Right lobe of liver (tissue), 6 donors: ENCODE measurements at regions not wholly inside any gene's neighbourhood (a gene's known extent, or its start where the extent isn't known, plus 50 kb on each side); places are given as distances from the start of the nearest gene placed in this dataset.

Experiments used
- ATAC-seq, 4 donors: fragments of 200-7000 bp; cut with Tn5 transposase; one replicate each; pipeline ENCODE4 v1.9.1; 2020; ENCODE audit warnings: mild to moderate bottlenecking in 4 of 4, moderate library complexity in 4 of 4
- DNase-seq, 3 donors: peaks; one replicate each; pipeline ENCODE4 v3.0.0-alpha.2; 2020
- H3K27ac ChIP-seq, 3 donors: fragments of 200-600 bp; one replicate each; pipeline ENCODE4 v1.8.0; 2022
- H3K27me3 ChIP-seq, 2 donors: fragments of 200-600 bp; one replicate each; pipeline ENCODE4 v1.8.0; 2022
- H3K36me3 ChIP-seq, 4 donors: fragments of 200-600 bp; sonication (generic) in 1 of 4; one replicate each; pipeline versions ENCODE4 v1.5.1 to v1.8.0; 2017 to 2022; ENCODE audit warnings: control low read depth in 1 of 4
- H3K4me1 ChIP-seq, 4 donors: fragments of 200-600 bp; sonication (generic) in 1 of 4; one replicate each; pipeline versions ENCODE4 v1.5.1 to v1.8.0; 2017 to 2022; ENCODE audit warnings: control low read depth in 1 of 4
- H3K4me3 ChIP-seq, 3 donors: fragments of 200-600 bp; one replicate each; pipeline ENCODE4 v1.8.0; 2022
- H3K9me3 ChIP-seq, 4 donors: fragments of 200-600 bp; sonication (generic) in 1 of 4; one replicate each; pipeline versions ENCODE4 v1.5.1 to v1.8.0; 2017 to 2022; ENCODE audit warnings: control low read depth in 1 of 4
- POLR2A ChIP-seq: fragments of 450-650 bp; IDR thresholded peaks from one replicate; pipeline ENCODE4 v1.6.1; 2017; ENCODE audit warnings: antibody characterized with exemption, mild to moderate bottlenecking
- WGBS: methylation state at CpG from one replicate; pipeline ENCODE4 v1.1.6; 2018; ENCODE audit warnings: low coverage, low lambda C conversion rate; ENCODE audit not compliant: insufficient coverage; ENCODE audit errors: missing lambda C conversion rate; 5-methylcytosine and 5-hydroxymethylcytosine counted together
- intact Hi-C, 2 donors: fragments of 100-400 bp; cut with DNase I; formaldehyde crosslinking; loops; one replicate each; pipeline versions ENCODE4 v1.11.2 to v1.14.1; 2022
- TF ChIP-seq, protein P1 (sequence below), 4 donors: fragments of 200-600 bp in 3 of 4; fragments of 450-650 bp in 1 of 4; IDR thresholded peaks; one replicate each; pipeline versions ENCODE4 v1.5.1 to v1.8.0; 2016 to 2022; ENCODE audit warnings: antibody characterized with exemption in 4 of 4, mild to moderate bottlenecking in 2 of 4
- donor health status: DM: no; HTN: yes; CAD: no.
- donor health status: DM: no; HTN: no; CAD: no.
- donor health status: DM: no; HTN: no; CAD: no.
- donor health status: DM: no; HTN: yes; CAD: no.
- donor health status: DM: no; HTN: yes; CAD: no.

DNA sequence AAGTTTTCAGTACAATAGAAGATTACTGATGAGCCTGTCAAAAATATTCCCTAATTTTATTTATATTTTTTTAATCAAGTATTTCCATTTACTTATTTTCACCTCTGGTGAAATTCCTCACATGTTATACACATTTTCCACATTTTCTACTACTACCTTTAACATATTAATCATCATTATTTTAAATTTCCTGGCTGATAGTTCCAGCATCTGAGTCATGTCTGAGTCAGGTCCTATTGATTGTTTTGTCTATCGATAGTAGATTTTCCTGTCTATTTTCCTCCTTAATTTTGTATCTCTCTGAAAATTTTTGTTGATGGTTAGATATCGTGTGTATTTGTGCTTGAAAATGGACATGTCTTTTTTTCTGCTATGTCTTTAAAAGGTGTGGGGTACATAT is 211.8 kb upstream of the DSEL start:
- DNase-seq (no peak), ATAC-seq (no peak)
- no peaks in the 10 kb centered on the region for H3K36me3 ChIP-seq
- H3K4me3 ChIP-seq = no peak overlapping the region
- H3K27me3 ChIP-seq = no peaks in the 10 kb centered on the region
- intact Hi-C loops = no loop called here
- H3K9me3 ChIP-seq = no peaks in the 10 kb centered on the region
- no peak overlapping the region for H3K27ac ChIP-seq
- WGBS = 73% methylated on average over 2 of the region's 2 CpGs
- no peaks in the 10 kb centered on the region for H3K4me1 ChIP-seq
- TF ChIP-seq POLR2A = no peak
- TF ChIP-seq, protein P1, sequence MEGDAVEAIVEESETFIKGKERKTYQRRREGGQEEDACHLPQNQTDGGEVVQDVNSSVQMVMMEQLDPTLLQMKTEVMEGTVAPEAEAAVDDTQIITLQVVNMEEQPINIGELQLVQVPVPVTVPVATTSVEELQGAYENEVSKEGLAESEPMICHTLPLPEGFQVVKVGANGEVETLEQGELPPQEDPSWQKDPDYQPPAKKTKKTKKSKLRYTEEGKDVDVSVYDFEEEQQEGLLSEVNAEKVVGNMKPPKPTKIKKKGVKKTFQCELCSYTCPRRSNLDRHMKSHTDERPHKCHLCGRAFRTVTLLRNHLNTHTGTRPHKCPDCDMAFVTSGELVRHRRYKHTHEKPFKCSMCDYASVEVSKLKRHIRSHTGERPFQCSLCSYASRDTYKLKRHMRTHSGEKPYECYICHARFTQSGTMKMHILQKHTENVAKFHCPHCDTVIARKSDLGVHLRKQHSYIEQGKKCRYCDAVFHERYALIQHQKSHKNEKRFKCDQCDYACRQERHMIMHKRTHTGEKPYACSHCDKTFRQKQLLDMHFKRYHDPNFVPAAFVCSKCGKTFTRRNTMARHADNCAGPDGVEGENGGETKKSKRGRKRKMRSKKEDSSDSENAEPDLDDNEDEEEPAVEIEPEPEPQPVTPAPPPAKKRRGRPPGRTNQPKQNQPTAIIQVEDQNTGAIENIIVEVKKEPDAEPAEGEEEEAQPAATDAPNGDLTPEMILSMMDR (IDR thresholded peaks at IDR 0.05) = no peak

DNA sequence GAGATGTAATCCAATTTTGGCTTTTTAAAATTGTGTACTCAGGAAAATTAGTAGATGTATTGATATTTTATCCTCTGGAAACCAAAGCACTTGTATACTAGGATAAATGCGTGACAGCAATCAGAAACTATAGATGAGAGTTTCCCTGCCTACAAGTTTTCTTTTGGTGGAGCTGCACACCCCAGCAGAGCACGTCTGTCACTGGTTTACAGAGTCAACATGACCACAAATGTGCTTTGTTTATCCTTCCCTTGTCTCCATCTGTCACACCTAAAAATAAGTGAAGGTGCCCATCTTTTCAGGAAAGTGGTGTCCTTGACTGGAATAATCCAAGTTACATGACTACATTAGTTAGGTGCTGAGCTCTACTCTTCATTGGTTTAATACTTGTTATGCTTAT is 210.4 kb upstream of the DSEL start:
- Histone ChIP-seq H3K4me1 (no peaks in the 10 kb centered on the region), H3K27me3 (no peaks in the 10 kb centered on the region), H3K27ac (no peak overlapping the region), H3K4me3 (no peak overlapping the region), H3K36me3 (no peaks in the 10 kb centered on the region), H3K9me3 (no peaks in the 10 kb centered on the region)
- DNase-seq (no peak), ATAC-seq (no peak)
- 11% methylated on average over 2 of the region's 2 CpGs for WGBS
- intact Hi-C loops = no loop called here
- TF ChIP-seq POLR2A = no peak
- TF ChIP-seq, protein P1 (IDR thresholded peaks at IDR 0.05) = no peak

DNA sequence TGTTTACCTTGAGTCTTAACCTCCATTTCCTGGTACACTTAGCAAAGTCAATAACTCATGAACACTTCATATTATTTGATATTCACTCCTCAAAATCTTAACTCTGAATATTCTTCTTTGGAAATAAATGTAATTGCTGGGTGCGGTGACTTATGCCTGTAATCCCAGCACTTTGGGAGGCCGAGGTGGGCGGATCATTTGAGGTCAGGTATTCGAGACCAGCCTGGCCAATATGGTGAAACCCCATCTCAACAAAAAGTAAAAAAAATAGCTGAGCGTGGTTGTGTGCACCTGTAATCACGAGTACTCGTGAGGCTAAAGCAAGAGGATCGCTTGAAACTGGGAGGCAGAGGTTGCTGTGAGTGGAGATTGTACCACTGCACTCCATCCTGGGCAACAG is 201.3 kb upstream of the DSEL start:
- Histone ChIP-seq H3K27me3 (no peaks in the 10 kb centered on the region), H3K9me3 (no peaks in the 10 kb centered on the region), H3K4me1 (no peaks in the 10 kb centered on the region), H3K27ac (no peak overlapping the region), H3K36me3 (no peaks in the 10 kb centered on the region), H3K4me3 (no peak overlapping the region)
- TF ChIP-seq, protein P1 (IDR thresholded peaks at IDR 0.05) = no peak
- TF ChIP-seq POLR2A = no peak
- ATAC-seq (no peak), DNase-seq (no peak)
- intact Hi-C loops = no loop called here
- 64% methylated on average over 8 of the region's 8 CpGs for WGBS

DNA sequence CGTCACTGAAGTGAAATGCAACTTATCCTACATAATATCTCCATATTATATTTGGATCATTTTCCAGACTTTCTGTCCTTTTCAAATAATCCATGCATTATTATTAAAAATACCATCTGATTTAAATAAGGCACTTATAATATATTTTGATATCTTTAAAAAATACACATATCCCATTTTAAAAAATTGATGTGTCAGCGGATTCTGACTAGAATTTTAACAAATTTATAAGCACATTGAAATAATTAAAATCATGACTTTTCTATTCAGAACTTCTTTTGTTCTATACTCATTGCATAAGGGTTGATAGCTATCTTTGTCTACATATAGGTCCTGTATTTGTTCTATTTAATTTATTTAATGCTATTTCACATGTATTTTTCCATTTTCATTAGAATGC is 199.0 kb upstream of the DSEL start:
- intact Hi-C loops = no loop called here

More for the DNA sequence above, 199.0 kb upstream of the DSEL start:
- TF ChIP-seq, protein P1 (IDR thresholded peaks at IDR 0.05) = no peak
- no peak for TF ChIP-seq POLR2A
- Histone ChIP-seq H3K4me3 (no peak overlapping the region), H3K9me3 (no peaks in the 10 kb centered on the region), H3K4me1 (no peaks in the 10 kb centered on the region), H3K27ac (no peak overlapping the region), H3K27me3 (no peaks in the 10 kb centered on the region), H3K36me3 (no peaks in the 10 kb centered on the region)
- WGBS = 19% methylated on average over 2 of the region's 2 CpGs
- no peak for ATAC-seq
- no peak for DNase-seq
